CD14-positive monocyte (primary cell): ENCODE measurements at regions not wholly inside any gene's neighbourhood (a gene's known extent, or its start where the extent isn't known, plus 50 kb on each side); places are given as distances from the start of the nearest gene placed in this dataset.

ENCODE experiments used
- DNase-seq, 3 donors: peaks; one replicate each; pipeline ENCODE4 v3.0.0-alpha.2; 2011 to 2022
- H2AFZ ChIP-seq: 2 replicates; pipeline ENCODE4 v1.6.0; 2012; ENCODE audit warnings: mild to moderate bottlenecking, low read depth, low read length, inconsistent platforms; ENCODE audit not compliant: insufficient read depth, poor library complexity, severe bottlenecking
- H3K27ac ChIP-seq, 2 donors: 1 replicate in 1 of 2; 2 replicates in 1 of 2; pipeline ENCODE4 v1.5.1; 2012 to 2013; ENCODE audit warnings: low read length in 2 of 2, control low read depth in 1 of 2, inconsistent platforms in 1 of 2, low read depth in 1 of 2, mild to moderate bottlenecking in 1 of 2
- H3K27me3 ChIP-seq, 2 donors: one replicate each; pipeline versions ENCODE4 v1.6.0 to v1.6.1; 2011 to 2013; ENCODE audit warnings: low read length in 2 of 2; ENCODE audit not compliant: control insufficient read depth in 2 of 2, insufficient read depth in 2 of 2
- H3K36me3 ChIP-seq, 2 donors: replicated peaks in 1 of 2; 1 replicate in 1 of 2; 2 replicates in 1 of 2; pipeline versions ENCODE4 v1.5.1 to v1.6.1; 2012 to 2013; ENCODE audit warnings: low read length in 2 of 2, control low read depth in 1 of 2, inconsistent platforms in 1 of 2, mild to moderate bottlenecking in 1 of 2; ENCODE audit not compliant: insufficient read depth in 2 of 2, control insufficient read depth in 1 of 2
- H3K4me1 ChIP-seq, 2 donors: 1 replicate in 1 of 2; 2 replicates in 1 of 2; pipeline versions ENCODE4 v1.5.1 to v1.6.1; 2012 to 2013; ENCODE audit warnings: low read length in 2 of 2, control low read depth in 1 of 2, inconsistent platforms in 1 of 2, mild to moderate bottlenecking in 1 of 2, moderate library complexity in 1 of 2; ENCODE audit not compliant: insufficient read depth in 2 of 2, control insufficient read depth in 1 of 2
- H3K4me2 ChIP-seq: replicated peaks from 2 replicates; pipeline ENCODE3; 2012; ENCODE audit warnings: low read length, moderate library complexity, mild to moderate bottlenecking; ENCODE audit not compliant: poor library complexity, severe bottlenecking; ENCODE audit errors: extremely low read depth
- H3K4me3 ChIP-seq, 3 experiments: fragments of 200-600 bp in 1 of 3; sonication (generic) in 1 of 3; replicated peaks in 1 of 3; 1 replicate in 2 of 3; 2 replicates in 1 of 3; pipeline ENCODE4 v1.5.1; 2011 to 2013; ENCODE audit warnings: low read length in 3 of 3, mild to moderate bottlenecking in 3 of 3, control low read depth in 2 of 3, low read depth in 2 of 3, inconsistent platforms in 1 of 3, moderate library complexity in 1 of 3
- H3K79me2 ChIP-seq: 2 replicates; pipeline ENCODE4 v1.6.0; 2012; ENCODE audit warnings: mild to moderate bottlenecking, control low read depth, inconsistent platforms, low read length, moderate library complexity; ENCODE audit not compliant: insufficient read depth
- H3K9ac ChIP-seq: 2 replicates; pipeline ENCODE4 v1.6.0; 2017; ENCODE audit warnings: low read length, mild to moderate bottlenecking; ENCODE audit not compliant: insufficient read depth, poor library complexity, severe bottlenecking
- H3K9me3 ChIP-seq, 2 donors: replicated peaks in 1 of 2; 1 replicate in 1 of 2; 2 replicates in 1 of 2; pipeline versions ENCODE4 v1.5.1 to v1.6.1; 2012 to 2013; ENCODE audit warnings: low read length in 2 of 2, control low read depth in 1 of 2; ENCODE audit not compliant: control insufficient read depth in 1 of 2, insufficient read depth in 1 of 2
- H4K20me1 ChIP-seq: 2 replicates; pipeline ENCODE4 v1.6.0; 2012; ENCODE audit warnings: mild to moderate bottlenecking, low read length, control low read depth, moderate library complexity; ENCODE audit not compliant: insufficient read depth
- H3K27ac Mint-ChIP-seq, 7 donors: one replicate each; pipeline ENCODE4 v1.8.0; 2020; ENCODE audit warnings: mild to moderate bottlenecking in 7 of 7, mixed read lengths in 7 of 7, moderate library complexity in 6 of 7, inconsistent platforms in 2 of 7
- H3K27me3 Mint-ChIP-seq, 3 donors: one replicate each; pipeline ENCODE4 v1.8.0; 2021 to 2022; ENCODE audit warnings: low read depth in 3 of 3, mild to moderate bottlenecking in 3 of 3, mixed read lengths in 3 of 3, moderate library complexity in 3 of 3, inconsistent platforms in 1 of 3
- H3K36me3 Mint-ChIP-seq, 2 donors: one replicate each; pipeline ENCODE4 v1.8.0; 2020; ENCODE audit warnings: mixed read lengths in 2 of 2, inconsistent platforms in 1 of 2, mild to moderate bottlenecking in 1 of 2
- H3K4me1 Mint-ChIP-seq: one replicate; pipeline ENCODE4 v1.8.0; 2020; ENCODE audit warnings: mild to moderate bottlenecking, mixed read lengths
- H3K4me3 Mint-ChIP-seq, 2 donors: one replicate each; pipeline ENCODE4 v1.8.0; 2020; ENCODE audit warnings: mild to moderate bottlenecking in 2 of 2, mixed read lengths in 2 of 2, moderate library complexity in 1 of 2
- H3K9me3 Mint-ChIP-seq, 7 donors: one replicate each; pipeline ENCODE4 v1.8.0; 2020 to 2022; ENCODE audit warnings: mixed read lengths in 7 of 7, mild to moderate bottlenecking in 6 of 7, moderate library complexity in 6 of 7, inconsistent platforms in 2 of 7
- CTCF ChIP-seq: fragments of 200-600 bp; IDR thresholded peaks from one replicate; pipeline ENCODE4 v1.8.0; 2022; ENCODE audit warnings: antibody characterized with exemption, mild to moderate bottlenecking
- WGBS: methylation state at CpG from one replicate; pipeline ENCODE4 v1.1.5; 2013; ENCODE audit warnings: missing lambda C conversion rate; ENCODE audit not compliant: insufficient coverage; 5-methylcytosine and 5-hydroxymethylcytosine counted together
- intact Hi-C, 2 donors: fragments of 100-400 bp; cut with micrococcal nuclease; formaldehyde crosslinking; loops; one replicate each; pipeline versions ENCODE4 v1.15.0 to v1.15.1; 2023

- Histone ChIP-seq H3K27ac (no peak overlapping the region), H3K27me3 (no peaks in the 10 kb centered on the region), H4K20me1 (no peaks in the 10 kb centered on the region), H3K9me3 (no peaks in the 10 kb centered on the region), H2AFZ (no peak overlapping the region), H3K9ac (no peak overlapping the region), H3K79me2 (no peaks in the 10 kb centered on the region), H3K4me3 (no peak overlapping the region), H3K4me2 (no peak overlapping the region), H3K36me3 (no peaks in the 10 kb centered on the region), H3K4me1 (no peaks in the 10 kb centered on the region)
- Mint-ChIP-seq H3K27me3 (peaks cover 1 to 2% (median 2%) of the 10 kb centered on the region in 3 donors), H3K4me3 (no peak overlapping the region), H3K27ac (no peak overlapping the region), H3K9me3 (peaks cover 0 to 10% (median 5%) of the 10 kb centered on the region in 7 donors), H3K4me1 (peaks cover 9% of the 10 kb centered on the region), H3K36me3 (no peaks in the 10 kb centered on the region)
- 82% methylated on average over 1 of the region's 2 CpGs for WGBS
- DNase-seq = no peak
- no peak for TF ChIP-seq CTCF
- intact Hi-C loops = no loop called here
Measured at GRCh38 chr10:107232013-107232412, 67.5 kb upstream of the SORCS1 start.

- Histone ChIP-seq H3K4me2 (no peak overlapping the region), H3K79me2 (no peaks in the 10 kb centered on the region), H3K27me3 (no peaks in the 10 kb centered on the region), H3K36me3 (no peaks in the 10 kb centered on the region), H2AFZ (no peak overlapping the region), H3K9me3 (no peaks in the 10 kb centered on the region), H3K27ac (no peak overlapping the region), H3K9ac (no peak overlapping the region), H3K4me3 (no peak overlapping the region), H4K20me1 (no peaks in the 10 kb centered on the region), H3K4me1 (no peaks in the 10 kb centered on the region)
- no peak for TF ChIP-seq CTCF
- intact Hi-C loops = no loop called here
- H3K4me3 Mint-ChIP-seq = no peak overlapping the region
- peaks cover 0 to 13% (median 5%) of the 10 kb centered on the region in 7 donors for H3K9me3 Mint-ChIP-seq
- H3K4me1 Mint-ChIP-seq = peaks cover 9% of the 10 kb centered on the region
- DNase-seq = no peak
- H3K36me3 Mint-ChIP-seq = no peaks in the 10 kb centered on the region
- no peak overlapping the region for H3K27ac Mint-ChIP-seq
- H3K27me3 Mint-ChIP-seq = peaks cover 1 to 2% (median 2%) of the 10 kb centered on the region in 3 donors
- 90% methylated on average over 3 of the region's 4 CpGs for WGBS
Measured at GRCh38 chr10:107230887-107231286, 66.4 kb upstream of the SORCS1 start.
